ENCODE measurements at regions not wholly inside any gene's neighbourhood (a gene's known extent, or its start where the extent isn't known, plus 50 kb on each side); places are given as distances from the start of the nearest gene placed in this dataset.

GRCh38 chr5:57113481-57113880, 60.4 kb upstream of the GPBP1 start (continued):
- TF ChIP-seq ARID4B (CRISPR knock-in tag; IDR thresholded peaks at IDR 0.05; ENCODE audit: borderline replicate concordance): no peak
- no peak for TF ChIP-seq PRRX2 (CRISPR knock-in tag; IDR thresholded peaks at IDR 0.05)
- TF ChIP-seq SMAD4 (CRISPR knock-in tag; IDR thresholded peaks at IDR 0.05): no peak
- TF ChIP-seq ZNF219 (CRISPR knock-in tag; IDR thresholded peaks at IDR 0.05; ENCODE audit: borderline replicate concordance): no peak

- no peak for TF ChIP-seq RORB (CRISPR knock-in tag; IDR thresholded peaks at IDR 0.05)
- TF ChIP-seq ZNF396 (CRISPR knock-in tag; IDR thresholded peaks at IDR 0.05; ENCODE audit: borderline replicate concordance): no peak
- no peak for TF ChIP-seq NFYB (CRISPR knock-in tag; conservative IDR thresholded peaks at IDR 0.05; ENCODE audit: low read depth)
- TF ChIP-seq PRDM15 (CRISPR knock-in tag; IDR thresholded peaks at IDR 0.05): no peak
- TF ChIP-seq ZNF416 (CRISPR knock-in tag; IDR thresholded peaks at IDR 0.05): no peak
- TF ChIP-seq RELA (CRISPR knock-in tag; IDR thresholded peaks at IDR 0.05; ENCODE audit: borderline replicate concordance): no peak
- no peak for TF ChIP-seq CDX4 (CRISPR knock-in tag; IDR thresholded peaks at IDR 0.05; ENCODE audit: borderline replicate concordance)
- no peak for TF ChIP-seq AFF4 (CRISPR knock-in tag; IDR thresholded peaks at IDR 0.05; ENCODE audit: borderline replicate concordance)
- TF ChIP-seq ZMAT4 (CRISPR knock-in tag; IDR thresholded peaks at IDR 0.05): no peak
- H3K27me3 Mint-ChIP-seq (ENCODE audit: low read depth): no peaks in the 10 kb centered on the region
- H3K27ac Mint-ChIP-seq: no peak overlapping the region
- DNase-seq (ENCODE audit: low spot score) (no peak), ATAC-seq (no peak)
- H3K9me3 Mint-ChIP-seq: peaks cover 4% of the 10 kb centered on the region
- H3K4me1 Mint-ChIP-seq: no peaks in the 10 kb centered on the region
- peaks cover 3% of the 10 kb centered on the region for H3K36me3 Mint-ChIP-seq
- POLR2A ChIA-PET: no interaction called here
- CTCF ChIA-PET: no interaction called here
- H3K4me3 Mint-ChIP-seq: no peak overlapping the region
Measured at GRCh38 chr5:57117596-57117995, 56.3 kb upstream of the GPBP1 start.

Data from WTC11 (cell line).